Kidney (tissue), 13 donors: ENCODE measurements at regions not wholly inside any gene's neighbourhood (a gene's known extent, or its start where the extent isn't known, plus 50 kb on each side); places are given as distances from the start of the nearest gene placed in this dataset.

ENCODE experiments used
- DNase-seq, 5 donors: peaks; one replicate each; pipeline ENCODE4 v3.0.0-alpha.2; 2013 to 2020
- FAIRE-seq: peaks from 2 replicates; lab custom pipeline; 2012; peaks lifted over from hg19 to GRCh38; lab: Jason Lieb, UNC
- H3K27ac ChIP-seq, 2 donors: one replicate each; pipeline ENCODE4 v1.7.0; 2013; ENCODE audit warnings: low read depth in 2 of 2, low read length in 2 of 2, inconsistent platforms in 1 of 2
- H3K27me3 ChIP-seq: one replicate; pipeline ENCODE4 v1.7.1; 2013; ENCODE audit warnings: low read length, inconsistent platforms; ENCODE audit not compliant: control insufficient read depth, insufficient read depth
- H3K36me3 ChIP-seq, 3 donors: one replicate each; pipeline versions ENCODE4 v1.7.0 to v1.7.1; 2013; ENCODE audit warnings: low read length in 3 of 3, control low read depth in 1 of 3, inconsistent platforms in 1 of 3; ENCODE audit not compliant: insufficient read depth in 3 of 3, control insufficient read depth in 2 of 3
- H3K4me1 ChIP-seq, 3 donors: one replicate each; pipeline versions ENCODE4 v1.7.0 to v1.7.1; 2013; ENCODE audit warnings: low read length in 3 of 3, inconsistent platforms in 1 of 3, low read depth in 1 of 3; ENCODE audit not compliant: control insufficient read depth in 2 of 3, insufficient read depth in 2 of 3
- H3K4me3 ChIP-seq, 3 donors: one replicate each; pipeline versions ENCODE4 v1.7.0 to v1.8.1; 2013; ENCODE audit warnings: low read length in 3 of 3, control low read depth in 1 of 3, inconsistent platforms in 1 of 3
- H3K9ac ChIP-seq, 3 donors: one replicate each; pipeline versions ENCODE4 v1.7.0 to v1.7.1; 2013; ENCODE audit warnings: low read length in 3 of 3, control low read depth in 1 of 3, inconsistent platforms in 1 of 3
- H3K9me3 ChIP-seq, 3 donors: one replicate each; pipeline versions ENCODE4 v1.7.0 to v1.7.1; 2013; ENCODE audit warnings: low read length in 3 of 3, control low read depth in 1 of 3, inconsistent platforms in 1 of 3; ENCODE audit not compliant: control insufficient read depth in 2 of 3, insufficient read depth in 1 of 3
- CTCF ChIP-seq: IDR thresholded peaks from 3 replicates; pipeline ENCODE4 v1.5.1; 2012; ENCODE audit warnings: mild to moderate bottlenecking, moderate library complexity, borderline replicate concordance; ENCODE audit not compliant: insufficient read depth; ENCODE audit errors: extremely low read depth
- intact Hi-C: fragments of 100-400 bp; cut with DNase I; formaldehyde crosslinking; loops from one replicate; pipeline ENCODE4 v1.11.1; 2022
- donor health status: control.
- donor health status: control.
- donor health status: control.
- donor health status: control.
- donor health status: control.
- donor health status: DM: yes; HTN: yes; CAD: no.
- donor health status: Normal renal cell carcinoma (clear cell type).

- no peak for TF ChIP-seq CTCF
- no peak for DNase-seq
- Histone ChIP-seq H3K27ac (no peak overlapping the region), H3K36me3 (no peaks in the 10 kb centered on the region), H3K9ac (no peak overlapping the region), H3K4me1 (no peaks in the 10 kb centered on the region), H3K9me3 (no peaks in the 10 kb centered on the region), H3K4me3 (no peak overlapping the region), H3K27me3 (no peaks in the 10 kb centered on the region)
- intact Hi-C loops, result no loop called here
- FAIRE-seq, result no peak
Observed at GRCh38 chr10:113247050-113247449, 297.0 kb downstream of the TCF7L2 start.

GRCh38 chr10:113252650-113253618 lies 299.9 kb upstream of the HABP2 start:
- no peak for DNase-seq
- FAIRE-seq, result no peak
- Histone ChIP-seq H3K36me3 (no peaks in the 10 kb centered on the region), H3K27me3 (no peaks in the 10 kb centered on the region), H3K9me3 (no peaks in the 10 kb centered on the region), H3K4me3 (no peak overlapping the region), H3K27ac (no peak overlapping the region), H3K9ac (no peak overlapping the region), H3K4me1 (no peaks in the 10 kb centered on the region)
- no peak for TF ChIP-seq CTCF
- intact Hi-C loops, result no loop called here

- DNase-seq (peak in 2 of 5 donors; percentile 16 to 27), FAIRE-seq (no peak)
- no peak overlapping the region for H3K9ac ChIP-seq
- peaks cover 0 to 5% (median 0%) of the 10 kb centered on the region in 3 donors for H3K4me1 ChIP-seq
- H3K4me3 ChIP-seq, result no peak overlapping the region
- no peaks in the 10 kb centered on the region for H3K9me3 ChIP-seq
- H3K27me3 ChIP-seq, result peaks cover 2% of the 10 kb centered on the region
- TF ChIP-seq CTCF, result no peak
- H3K27ac ChIP-seq, result no peak overlapping the region
- no peaks in the 10 kb centered on the region for H3K36me3 ChIP-seq
- intact Hi-C loops, result no loop called here
Observed at GRCh38 chr10:113259576-113260226, 293.2 kb upstream of the HABP2 start.
